ENCODE measurements at regions not wholly inside any gene's neighbourhood (a gene's known extent, or its start where the extent isn't known, plus 50 kb on each side); places are given as distances from the start of the nearest gene placed in this dataset.

GRCh38 chr12:13849456-13849855 lies 131.9 kb downstream of the GRIN2B start:
- TF ChIP-seq POLR2AphosphoS5 (IDR thresholded peaks at IDR 0.05; ENCODE audit: low read depth, low read length) (no peak), CTCF (IDR thresholded peaks at IDR 0.05) (no peak), TCF7L2 (IDR thresholded peaks at IDR 0.05; ENCODE audit: low read depth, low read length) (no peak), REST (IDR thresholded peaks at IDR 0.05; ENCODE audit: insufficient read depth in 1 of 2, low read depth in 2 of 2, low read length in 1 of 2) (no peak)

Data from Panc1 (cell line).